ENCODE measurements at regions not wholly inside any gene's neighbourhood (a gene's known extent, or its start where the extent isn't known, plus 50 kb on each side); places are given as distances from the start of the nearest gene placed in this dataset.
A peak's percentile ranks its signal among the peaks of the same experiment; 100 is the strongest.

DNA sequence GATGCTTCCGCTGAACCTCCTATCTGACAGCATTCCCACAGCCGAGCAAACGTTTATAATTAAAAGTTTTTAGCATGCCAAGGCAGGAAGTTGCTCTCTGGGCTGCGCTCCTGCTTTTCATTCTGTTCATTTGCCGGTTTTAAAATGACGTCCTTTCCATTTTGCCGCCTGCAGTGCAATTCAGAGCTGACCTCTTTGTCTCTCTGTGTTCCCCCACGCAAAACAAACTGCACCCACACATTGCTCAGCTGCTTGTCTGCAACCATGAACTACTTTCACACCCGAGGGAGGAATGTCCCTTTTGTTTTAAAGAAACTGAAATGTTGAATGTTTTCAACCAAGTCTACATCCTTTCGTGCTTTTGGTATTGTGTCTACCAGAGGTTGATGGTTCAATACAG is 416.5 kb downstream of the EFNB2 start:
- DNase-seq: no peak

DNA sequence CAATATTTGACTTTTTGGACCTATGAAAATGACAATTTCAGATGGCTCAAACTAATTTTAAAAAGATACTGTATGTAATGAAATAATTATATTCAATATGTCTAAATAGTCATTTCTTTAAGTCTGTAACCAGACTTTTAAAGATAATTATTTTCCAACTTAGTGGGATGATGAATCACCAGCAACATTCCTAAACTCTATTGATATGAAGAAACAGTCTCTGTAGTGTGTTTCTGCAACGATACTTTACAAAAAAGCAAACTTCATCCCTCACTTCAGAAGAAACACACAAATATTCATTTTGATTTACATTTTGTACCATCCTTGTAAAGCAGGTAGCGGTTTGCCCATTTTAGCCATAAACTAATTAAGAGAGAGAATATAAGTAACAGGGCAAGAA is 417.4 kb downstream of the EFNB2 start:
- no peak for DNase-seq

DNA sequence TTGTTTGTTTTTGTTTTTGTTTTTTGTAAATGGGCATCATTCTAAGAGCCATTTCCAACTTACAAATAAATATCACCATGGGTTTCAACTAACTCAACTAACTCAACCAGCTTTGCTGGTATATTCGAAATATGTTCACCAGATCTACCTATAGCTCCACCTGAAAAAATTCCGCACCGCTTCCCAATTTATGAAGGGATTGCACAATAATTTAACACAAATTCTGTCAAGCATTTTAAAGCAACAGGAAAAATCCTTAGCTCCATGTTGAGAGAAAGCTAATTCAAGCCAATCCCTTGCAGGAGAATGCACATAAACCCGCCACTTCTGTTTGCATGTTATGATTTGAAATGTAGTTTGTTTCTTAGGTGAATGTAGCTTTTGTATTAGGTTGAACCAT is 417.8 kb downstream of the EFNB2 start:
- DNase-seq: no peak

GRCh38 chr13:106117035-106117434 is 418.4 kb downstream of the EFNB2 start:
- DNase-seq: peak; percentile 76

DNA sequence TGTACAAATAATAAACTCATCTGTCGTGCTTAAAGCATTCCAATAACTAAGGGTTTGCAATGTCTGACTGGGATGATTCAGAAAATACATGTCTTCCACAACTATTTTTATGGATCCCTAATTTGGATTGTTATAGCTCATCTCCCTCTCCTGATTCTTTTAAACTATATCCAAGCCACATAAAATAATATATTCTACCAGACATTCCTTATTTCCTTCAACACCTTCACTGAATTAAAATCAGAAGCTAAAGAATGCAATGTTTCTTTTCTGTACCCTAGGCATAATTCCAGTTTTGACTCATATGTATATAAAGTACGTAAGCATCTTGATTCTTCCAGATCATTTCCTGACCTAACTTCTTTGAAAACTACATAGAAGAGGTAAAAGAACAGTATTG is 420.4 kb downstream of the EFNB2 start:
- peak; percentile 95 for DNase-seq

DNA sequence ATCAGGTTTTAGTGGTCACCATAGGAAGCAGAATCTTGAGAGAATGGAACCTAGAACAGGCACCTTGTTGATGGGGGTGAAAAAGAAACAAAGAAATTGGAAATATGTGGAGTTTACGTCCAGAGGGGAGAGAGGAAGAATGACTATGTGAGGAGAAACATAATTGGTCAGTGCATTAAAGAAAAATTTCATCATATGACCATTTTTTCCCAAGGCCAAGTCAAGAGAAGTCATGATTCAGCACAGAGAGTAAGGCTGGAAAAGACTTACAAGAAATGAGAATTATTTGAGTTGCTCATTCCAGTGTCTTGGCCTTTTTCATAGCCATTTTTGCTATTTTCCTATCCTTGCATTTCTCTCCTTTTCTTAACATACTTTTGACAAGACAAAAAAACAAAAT is 421.7 kb downstream of the EFNB2 start:
- peak; percentile 50 for DNase-seq

- DNase-seq: no peak
These were observed 423.3 kb downstream of the EFNB2 start for GRCh38 chr13:106112191-106112590.

DNA sequence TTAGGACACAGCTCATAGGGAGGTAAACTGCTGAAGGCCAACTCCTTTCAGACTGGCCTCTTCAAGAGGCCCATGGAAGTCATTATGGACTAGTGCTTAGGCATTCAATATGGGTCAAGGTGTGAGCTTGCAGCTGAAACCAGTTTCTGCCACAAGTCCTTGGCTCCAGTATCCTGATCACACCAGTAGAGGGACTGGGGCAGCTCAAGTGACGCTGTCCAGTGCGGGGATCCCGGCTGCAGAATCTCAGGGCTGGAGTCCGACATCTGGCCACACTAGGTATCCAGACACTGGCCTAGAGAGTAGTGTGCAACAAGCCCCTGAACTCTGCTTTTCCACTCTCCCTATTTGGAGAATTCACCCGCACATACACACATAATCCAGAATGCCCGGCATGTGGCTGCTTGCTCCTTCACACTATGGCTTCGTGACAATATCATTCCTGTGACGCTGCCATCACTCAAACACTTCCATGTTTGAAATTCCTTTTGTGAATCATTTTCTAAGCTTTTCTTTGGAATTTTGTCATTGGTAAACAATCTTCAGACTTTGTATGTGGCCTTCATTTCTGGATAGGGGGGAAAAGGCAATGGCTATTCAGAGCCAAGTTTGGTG is 425.1 kb downstream of the EFNB2 start:
- peak; percentile 33 for DNase-seq

DNA sequence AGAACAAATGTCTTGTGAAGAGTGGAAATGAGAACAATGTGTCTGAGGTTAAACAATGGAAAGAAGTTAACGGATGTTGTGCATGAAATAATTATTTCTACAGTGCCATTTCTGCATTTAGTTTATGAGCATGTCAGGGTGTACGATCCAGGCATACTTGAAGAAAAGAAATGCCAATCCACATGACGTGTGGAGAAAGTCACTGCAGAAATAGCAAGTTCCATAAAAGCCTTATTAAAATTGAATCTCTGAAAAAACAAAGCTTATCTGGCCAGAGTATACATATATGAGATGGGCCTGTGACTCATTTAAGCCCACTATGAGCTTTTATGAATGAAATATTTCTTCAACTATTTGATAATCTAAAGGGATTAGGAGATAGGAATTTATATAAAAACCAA is 426.1 kb downstream of the EFNB2 start:
- DNase-seq: peak; percentile 81

GRCh38 chr13:106108346-106108745 is 427.1 kb downstream of the EFNB2 start:
- no peak for DNase-seq

- no peak for DNase-seq
These were observed 428.4 kb downstream of the EFNB2 start for GRCh38 chr13:106107061-106107460.

- DNase-seq: no peak
These were observed 430.3 kb downstream of the EFNB2 start for GRCh38 chr13:106105153-106105552.

- DNase-seq: peak; percentile 94
These were observed 431.1 kb downstream of the EFNB2 start for GRCh38 chr13:106104281-106104901.

DNA sequence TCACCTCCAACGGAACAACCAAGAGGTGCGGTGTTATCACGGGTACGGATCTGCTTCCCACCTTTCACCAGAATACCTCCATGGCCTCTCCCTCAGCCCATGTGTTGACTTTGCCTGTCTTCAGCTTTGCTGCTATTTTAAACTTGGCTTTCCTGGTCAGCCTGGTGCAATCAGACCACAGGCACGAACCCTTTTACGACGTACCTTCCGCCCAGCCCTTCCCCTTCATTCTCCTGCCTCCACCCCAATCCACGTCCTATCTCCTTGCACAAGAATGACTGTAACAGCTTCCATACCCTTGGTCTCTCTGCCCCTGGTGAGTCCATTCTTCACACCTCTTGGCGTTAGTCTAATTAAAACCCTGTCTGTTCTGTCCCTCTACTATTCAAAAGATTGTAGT is 431.7 kb downstream of the EFNB2 start:
- DNase-seq: peak; percentile 39

DNA sequence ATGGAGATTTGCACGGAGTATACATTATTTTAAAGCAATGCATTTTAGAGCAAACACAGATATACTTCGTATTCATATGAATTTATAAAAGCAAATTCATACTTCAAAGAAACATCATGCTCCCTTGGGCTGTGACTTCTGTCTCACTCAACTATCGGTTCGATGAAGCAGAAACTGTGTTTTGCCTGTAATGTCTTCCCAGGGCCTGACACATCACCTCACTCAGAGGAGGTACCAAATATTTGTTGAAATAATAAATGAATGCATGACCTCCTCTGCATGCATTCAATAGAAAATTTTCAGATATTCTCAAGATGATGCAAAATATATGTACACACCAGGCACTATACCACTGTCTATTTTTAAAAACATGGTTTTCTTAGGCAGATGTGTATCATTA is 432.7 kb downstream of the EFNB2 start:
- DNase-seq: no peak

GRCh38 chr13:106101201-106101600 is 434.3 kb downstream of the EFNB2 start:
- no peak for DNase-seq

DNA sequence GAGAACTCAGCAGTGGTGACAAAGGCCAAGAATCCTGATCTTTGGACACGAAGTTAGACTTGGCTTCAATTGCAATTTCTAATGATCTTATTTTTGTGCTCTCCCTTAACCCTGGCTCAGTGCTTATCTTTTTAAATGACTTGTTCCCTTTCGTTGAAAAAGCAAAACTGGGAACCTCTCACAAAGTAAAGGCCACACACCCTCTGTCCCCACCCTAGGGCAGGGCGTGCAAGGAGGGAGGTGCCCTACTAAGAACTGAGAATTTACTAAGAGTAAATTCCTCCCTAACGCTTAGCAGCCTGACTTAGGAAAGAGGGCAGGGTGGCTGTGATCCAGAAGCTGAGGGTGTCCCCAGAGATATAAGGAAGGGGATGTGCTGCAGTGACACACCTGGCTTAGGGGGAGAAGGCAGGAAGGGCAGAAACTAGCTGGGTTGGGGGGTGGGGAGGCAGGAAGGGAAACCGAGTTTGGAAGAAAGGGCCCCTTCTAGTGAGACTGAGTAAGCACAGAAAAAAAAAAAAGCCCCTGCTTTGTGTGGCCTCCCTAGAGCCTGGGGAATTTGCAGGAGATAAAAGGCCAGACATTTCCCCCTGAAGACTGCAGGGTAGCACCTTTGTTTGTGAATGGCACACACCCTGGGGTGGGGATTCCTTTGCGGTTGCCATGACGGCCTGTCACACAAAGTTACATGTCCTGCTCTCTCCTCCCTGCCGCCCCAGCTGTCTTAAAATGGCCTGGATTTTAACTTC is 435.1 kb downstream of the EFNB2 start:
- no peak for DNase-seq

GRCh38 chr13:106099765-106100164 is 435.7 kb downstream of the EFNB2 start:
- no peak for DNase-seq

DNA sequence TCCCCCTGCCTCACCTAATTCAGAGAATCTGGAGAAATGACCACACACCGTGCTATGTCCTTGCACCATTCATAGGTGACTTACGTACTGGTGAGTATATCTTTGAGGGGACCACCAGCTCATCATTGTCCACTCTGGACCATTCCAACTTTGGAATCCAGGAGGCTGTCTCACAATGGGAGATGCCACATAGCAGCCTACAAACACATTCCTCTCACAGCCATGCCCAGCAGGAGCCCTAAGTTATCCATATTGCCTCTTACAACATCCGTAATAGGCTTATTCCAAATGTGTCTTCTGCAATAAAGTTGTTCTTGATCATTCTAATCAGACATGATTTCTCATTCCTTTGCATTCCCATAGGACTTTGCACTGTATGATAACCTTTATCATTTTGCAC is 436.7 kb downstream of the EFNB2 start:
- DNase-seq: no peak

DNA sequence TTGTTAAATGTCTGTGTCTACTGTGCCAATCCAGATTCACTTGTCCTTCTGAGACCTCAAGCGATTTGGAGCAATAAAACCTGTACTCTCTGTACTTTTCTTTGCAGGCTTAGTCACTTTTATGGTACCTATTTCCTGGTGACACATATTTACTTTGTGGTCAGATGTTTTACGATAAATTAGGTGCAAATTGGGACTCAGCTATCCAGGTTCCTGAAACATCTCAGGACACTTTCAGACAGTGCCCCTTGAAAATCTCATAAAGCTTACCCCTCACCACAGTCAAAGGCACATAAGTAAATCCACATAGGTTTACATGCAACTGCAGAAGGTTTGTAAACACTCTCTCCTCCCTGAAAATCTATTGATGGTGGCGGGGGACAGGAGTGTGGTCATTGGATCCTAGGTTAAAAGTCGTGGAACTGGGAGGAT is 438.8 kb downstream of the EFNB2 start:
- DNase-seq: no peak

DNA sequence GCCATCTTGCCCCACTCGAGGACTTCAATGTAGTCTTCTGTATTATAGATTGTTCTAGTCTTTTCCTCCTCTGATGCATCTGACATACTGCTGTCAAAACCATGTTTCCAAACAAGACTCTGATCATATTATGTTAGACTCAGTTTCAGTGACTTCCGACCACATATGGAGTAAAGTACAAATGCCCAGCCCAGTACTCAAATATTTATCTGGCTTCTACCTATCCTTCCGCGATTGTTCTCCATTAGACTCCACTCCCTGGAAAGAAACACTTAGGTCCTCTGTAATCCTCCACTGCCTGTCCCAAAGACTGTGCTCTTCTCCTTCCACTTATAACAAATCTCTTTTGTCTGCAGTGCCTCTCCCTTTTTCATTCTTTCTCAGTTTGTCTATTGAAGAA is 439.5 kb downstream of the EFNB2 start:
- no peak for DNase-seq

- no peak for DNase-seq
These were observed 440.1 kb downstream of the EFNB2 start for GRCh38 chr13:106095406-106095805.

GRCh38 chr13:106090001-106090400 is 445.5 kb downstream of the EFNB2 start:
- no peak for DNase-seq

- DNase-seq: no peak
These were observed 446.0 kb downstream of the EFNB2 start for GRCh38 chr13:106089261-106089980.
